Kidney epithelial cell (primary cell): ENCODE measurements at regions not wholly inside any gene's neighbourhood (a gene's known extent, or its start where the extent isn't known, plus 50 kb on each side); places are given as distances from the start of the nearest gene placed in this dataset.

Experiments used
- DNase-seq: peaks from one replicate; pipeline ENCODE4 v3.0.0-alpha.2; 2010; ENCODE audit warnings: low read depth
- H3K27me3 ChIP-seq: 2 replicates; pipeline ENCODE4 v1.6.0; 2011; ENCODE audit warnings: low read length; ENCODE audit not compliant: control insufficient read depth, insufficient read depth
- H3K36me3 ChIP-seq: 2 replicates; pipeline ENCODE4 v1.5.1; 2011; ENCODE audit warnings: low read length; ENCODE audit not compliant: control insufficient read depth, insufficient read depth
- H3K4me3 ChIP-seq: 2 replicates; pipeline ENCODE4 v1.5.1; 2011; ENCODE audit warnings: low read depth, mild to moderate bottlenecking, control low read depth, low read length
- TF ChIP-seq, protein P1 (sequence below): IDR thresholded peaks from 2 replicates; pipeline ENCODE4 v1.5.1; 2011; ENCODE audit warnings: mild to moderate bottlenecking, moderate library complexity, low read length, control low read depth, inconsistent platforms; ENCODE audit not compliant: insufficient read depth, poor library complexity, severe bottlenecking

GRCh38 chr15:96827981-96828380, 497.5 kb downstream of the NR2F2 start:
- DNase-seq: no peak
- no peaks in the 10 kb centered on the region for H3K36me3 ChIP-seq
- TF ChIP-seq, protein P1, sequence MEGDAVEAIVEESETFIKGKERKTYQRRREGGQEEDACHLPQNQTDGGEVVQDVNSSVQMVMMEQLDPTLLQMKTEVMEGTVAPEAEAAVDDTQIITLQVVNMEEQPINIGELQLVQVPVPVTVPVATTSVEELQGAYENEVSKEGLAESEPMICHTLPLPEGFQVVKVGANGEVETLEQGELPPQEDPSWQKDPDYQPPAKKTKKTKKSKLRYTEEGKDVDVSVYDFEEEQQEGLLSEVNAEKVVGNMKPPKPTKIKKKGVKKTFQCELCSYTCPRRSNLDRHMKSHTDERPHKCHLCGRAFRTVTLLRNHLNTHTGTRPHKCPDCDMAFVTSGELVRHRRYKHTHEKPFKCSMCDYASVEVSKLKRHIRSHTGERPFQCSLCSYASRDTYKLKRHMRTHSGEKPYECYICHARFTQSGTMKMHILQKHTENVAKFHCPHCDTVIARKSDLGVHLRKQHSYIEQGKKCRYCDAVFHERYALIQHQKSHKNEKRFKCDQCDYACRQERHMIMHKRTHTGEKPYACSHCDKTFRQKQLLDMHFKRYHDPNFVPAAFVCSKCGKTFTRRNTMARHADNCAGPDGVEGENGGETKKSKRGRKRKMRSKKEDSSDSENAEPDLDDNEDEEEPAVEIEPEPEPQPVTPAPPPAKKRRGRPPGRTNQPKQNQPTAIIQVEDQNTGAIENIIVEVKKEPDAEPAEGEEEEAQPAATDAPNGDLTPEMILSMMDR: no peak
- no peaks in the 10 kb centered on the region for H3K27me3 ChIP-seq
- no peak overlapping the region for H3K4me3 ChIP-seq

GRCh38 chr15:96837241-96837970, 506.9 kb downstream of the NR2F2 start:
- no peak overlapping the region for H3K4me3 ChIP-seq
- no peak for DNase-seq
- H3K27me3 ChIP-seq: no peaks in the 10 kb centered on the region
- TF ChIP-seq, protein P1: no peak
- H3K36me3 ChIP-seq: no peaks in the 10 kb centered on the region

- Histone ChIP-seq H3K4me3 (no peak overlapping the region), H3K27me3 (no peaks in the 10 kb centered on the region), H3K36me3 (no peaks in the 10 kb centered on the region)
- DNase-seq: no peak
- TF ChIP-seq, protein P1: no peak
Observed at GRCh38 chr15:96838081-96838480, 507.6 kb downstream of the NR2F2 start.

- Histone ChIP-seq H3K27me3 (no peaks in the 10 kb centered on the region), H3K4me3 (no peak overlapping the region), H3K36me3 (no peaks in the 10 kb centered on the region)
- no peak for DNase-seq
- TF ChIP-seq, protein P1: no peak
Observed at GRCh38 chr15:96849271-96849900, 518.9 kb downstream of the NR2F2 start.

- H3K27me3 ChIP-seq: no peaks in the 10 kb centered on the region
- peak; percentile 44 for DNase-seq
- H3K36me3 ChIP-seq: no peaks in the 10 kb centered on the region
- TF ChIP-seq, protein P1: no peak
- no peak overlapping the region for H3K4me3 ChIP-seq
Observed at GRCh38 chr15:96851613-96852012, 521.1 kb downstream of the NR2F2 start.
